B cell (primary cell): ENCODE measurements at regions not wholly inside any gene's neighbourhood (a gene's known extent, or its start where the extent isn't known, plus 50 kb on each side); places are given as distances from the start of the nearest gene placed in this dataset.

Source experiments
- ATAC-seq: fragments of 200-7000 bp; cut with Tn5 transposase; one replicate; pipeline ENCODE4 v1.10.0; 2021; ENCODE audit warnings: low read depth, mild to moderate bottlenecking, moderate number of reproducible peaks, moderate library complexity
- CTCF ChIA-PET: fragments of 350-600 bp; sonication (Branson Sonifier 250); formaldehyde crosslinking; loops from one replicate; lab custom pipeline; 2021; ENCODE audit warnings: antibody characterized with exemption, inconsistent platforms; lab: Charles Lee
- POLR2A ChIA-PET: fragments of 350-600 bp; sonication (Branson Sonifier 250); formaldehyde crosslinking; loops from one replicate; lab custom pipeline; 2021; ENCODE audit warnings: antibody characterized with exemption; lab: Charles Lee
- DNase-seq: peaks from one replicate; pipeline ENCODE4 v3.0.0; 2013
- H2AFZ ChIP-seq: 2 replicates; pipeline ENCODE4 v1.6.1; 2012; ENCODE audit warnings: mild to moderate bottlenecking, low read depth, low read length; ENCODE audit not compliant: insufficient read depth, poor library complexity, severe bottlenecking
- H3K27ac ChIP-seq, 2 donors: 1 replicate in 1 of 2; 2 replicates in 1 of 2; pipeline ENCODE4 v1.5.1; 2012 to 2013; ENCODE audit warnings: low read length in 2 of 2, mild to moderate bottlenecking in 2 of 2, moderate library complexity in 1 of 2
- H3K27me3 ChIP-seq, 4 experiments: fragments of 200-600 bp in 1 of 4; sonication (generic) in 1 of 4; replicated peaks in 1 of 4; 1 replicate in 2 of 4; 2 replicates in 2 of 4; pipeline versions ENCODE4 v1.6.1 to v1.7.0; 2013 to 2016; ENCODE audit warnings: low read length in 3 of 4, mild to moderate bottlenecking in 2 of 4, mixed read lengths in 1 of 4, moderate library complexity in 1 of 4; ENCODE audit not compliant: insufficient read depth in 4 of 4, control insufficient read depth in 3 of 4; ENCODE audit errors: control extremely low read depth in 1 of 4
- H3K36me3 ChIP-seq, 2 experiments: replicated peaks in 1 of 2; 1 replicate in 1 of 2; 2 replicates in 1 of 2; pipeline versions ENCODE4 v1.6.1 to v1.7.1; 2013; ENCODE audit warnings: low read length in 1 of 2; ENCODE audit not compliant: insufficient read depth in 2 of 2, control insufficient read depth in 1 of 2; ENCODE audit errors: control extremely low read depth in 1 of 2, extremely low read depth in 1 of 2
- H3K4me1 ChIP-seq, 2 donors: fragments of 200-600 bp in 1 of 2; sonication (generic) in 1 of 2; 1 replicate in 1 of 2; 2 replicates in 1 of 2; pipeline versions ENCODE4 v1.5.1 to v1.6.1; 2013 to 2017; ENCODE audit warnings: low read length in 2 of 2; ENCODE audit not compliant: control insufficient read depth in 2 of 2, insufficient read depth in 2 of 2
- H3K4me2 ChIP-seq: replicated peaks from 2 replicates; pipeline ENCODE3; 2012; ENCODE audit warnings: mild to moderate bottlenecking, low read depth, low read length; ENCODE audit not compliant: poor library complexity, severe bottlenecking
- H3K4me3 ChIP-seq, 5 experiments: fragments of 200-600 bp in 1 of 5; sonication (generic) in 1 of 5; 1 replicate in 3 of 5; 2 replicates in 2 of 5; pipeline versions ENCODE4 v1.5.1 to v1.7.0; 2011 to 2016; ENCODE audit warnings: low read length in 4 of 5, mild to moderate bottlenecking in 4 of 5, low read depth in 2 of 5, control low read depth in 1 of 5, moderate library complexity in 1 of 5; ENCODE audit not compliant: insufficient read depth in 1 of 5; ENCODE audit errors: control extremely low read depth in 1 of 5, extremely low read depth in 1 of 5
- H3K79me2 ChIP-seq: fragments of 200-600 bp; sonication (generic); one replicate; pipeline ENCODE4 v1.6.0; 2016; ENCODE audit warnings: low read length; ENCODE audit not compliant: control insufficient read depth, insufficient read depth
- H3K9ac ChIP-seq: fragments of 200-600 bp; sonication (generic); 2 replicates; pipeline ENCODE4 v1.6.1; 2017; ENCODE audit warnings: mild to moderate bottlenecking, low read length, moderate library complexity
- H3K9me3 ChIP-seq, 3 donors: one replicate each; pipeline versions ENCODE4 v1.6.1 to v1.7.1; 2013; ENCODE audit warnings: low read length in 2 of 3; ENCODE audit not compliant: control insufficient read depth in 2 of 3, insufficient read depth in 1 of 3; ENCODE audit errors: control extremely low read depth in 1 of 3
- H4K20me1 ChIP-seq: 2 replicates; pipeline ENCODE4 v1.6.0; 2012; ENCODE audit warnings: mild to moderate bottlenecking, low read length; ENCODE audit not compliant: insufficient read depth, control insufficient read depth, poor library complexity, severe bottlenecking
- H3K27ac Mint-ChIP-seq: one replicate; pipeline ENCODE4 v1.8.0; 2021; ENCODE audit warnings: mixed read lengths
- H3K27me3 Mint-ChIP-seq: one replicate; pipeline ENCODE4 v1.8.0; 2021; ENCODE audit warnings: mixed read lengths
- H3K4me1 Mint-ChIP-seq: one replicate; pipeline ENCODE4 v1.8.0; 2021; ENCODE audit warnings: mixed read lengths
- H3K4me3 Mint-ChIP-seq: one replicate; pipeline ENCODE4 v1.8.0; 2021; ENCODE audit warnings: mixed read lengths
- H3K9me3 Mint-ChIP-seq: one replicate; pipeline ENCODE4 v1.8.0; 2022; ENCODE audit warnings: mixed read lengths; ENCODE audit not compliant: insufficient read depth
- CTCF ChIP-seq: fragments of 200-600 bp; IDR thresholded peaks from one replicate; pipeline ENCODE4 v1.8.0; 2022; ENCODE audit warnings: antibody characterized with exemption, mild to moderate bottlenecking
- EZH2 ChIP-seq: IDR thresholded peaks from 2 replicates; pipeline ENCODE4 v1.6.1; 2012; ENCODE audit warnings: borderline replicate concordance, low read depth, mild to moderate bottlenecking, moderate library complexity, low read length; ENCODE audit not compliant: insufficient read depth, poor library complexity, severe bottlenecking
- WGBS: methylation state at CpG from one replicate; pipeline ENCODE4 v1.1.5; 2013; ENCODE audit warnings: missing lambda C conversion rate; ENCODE audit not compliant: insufficient coverage; 5-methylcytosine and 5-hydroxymethylcytosine counted together
- intact Hi-C: fragments of 100-400 bp; cut with micrococcal nuclease; formaldehyde crosslinking; loops from one replicate; pipeline ENCODE4 v1.10.0; 2022

GRCh38 chr1:81664341-81664740, 136.4 kb upstream of the ADGRL2 start:
- Histone ChIP-seq H3K27ac (no peak overlapping the region), H3K27me3 (no peaks in the 10 kb centered on the region), H3K9me3 (no peaks in the 10 kb centered on the region), H3K79me2 (no peaks in the 10 kb centered on the region), H3K36me3 (no peaks in the 10 kb centered on the region), H3K4me2 (no peak overlapping the region), H2AFZ (no peak overlapping the region), H4K20me1 (no peaks in the 10 kb centered on the region), H3K9ac (no peak overlapping the region), H3K4me1 (no peaks in the 10 kb centered on the region), H3K4me3 (no peak overlapping the region)
- intact Hi-C loops: no loop called here
- DNase-seq (no peak), ATAC-seq (no peak)
- Mint-ChIP-seq H3K4me1 (no peaks in the 10 kb centered on the region), H3K27ac (no peak overlapping the region), H3K9me3 (no peaks in the 10 kb centered on the region), H3K27me3 (no peaks in the 10 kb centered on the region), H3K4me3 (no peak overlapping the region)
- ChIA-PET POLR2A (no interaction called here), CTCF (no interaction called here)
- no CpG with 5 or more reads among the region's 1 CpG for WGBS
- TF ChIP-seq CTCF: no peak
- TF ChIP-seq EZH2: no peak

- no peak for ATAC-seq
- H3K27me3 Mint-ChIP-seq: no peaks in the 10 kb centered on the region
These were observed 137.7 kb upstream of the ADGRL2 start for GRCh38 chr1:81662913-81663526.

More at GRCh38 chr1:81662913-81663526, 137.7 kb upstream of the ADGRL2 start:
- H3K79me2 ChIP-seq: no peaks in the 10 kb centered on the region
- H3K4me2 ChIP-seq: no peak overlapping the region
- no peak overlapping the region for H3K9ac ChIP-seq
- Mint-ChIP-seq H3K27ac (no peak overlapping the region), H3K4me3 (no peak overlapping the region), H3K4me1 (no peaks in the 10 kb centered on the region), H3K9me3 (no peaks in the 10 kb centered on the region)
- H3K27ac ChIP-seq: no peak overlapping the region
- POLR2A ChIA-PET: no interaction called here
- CTCF ChIA-PET: no interaction called here
- H3K27me3 ChIP-seq: no peaks in the 10 kb centered on the region
- TF ChIP-seq CTCF: no peak
- TF ChIP-seq EZH2: no peak
- no peaks in the 10 kb centered on the region for H3K4me1 ChIP-seq
- no peaks in the 10 kb centered on the region for H4K20me1 ChIP-seq
- H3K9me3 ChIP-seq: no peaks in the 10 kb centered on the region
- 100% methylated on average over 1 of the region's 8 CpGs for WGBS
- H3K36me3 ChIP-seq: no peaks in the 10 kb centered on the region
- H2AFZ ChIP-seq: no peak overlapping the region
- DNase-seq: no peak
- intact Hi-C loops: no loop called here
- H3K4me3 ChIP-seq: no peak overlapping the region
